ENCODE measurements at regions not wholly inside any gene's neighbourhood (a gene's known extent, or its start where the extent isn't known, plus 50 kb on each side); places are given as distances from the start of the nearest gene placed in this dataset.

- no peak overlapping the region for H3K4me3 ChIP-seq (ENCODE audit: extremely low read depth in 1 of 4, insufficient read depth in 2 of 4, low read depth in 3 of 4, low read length in 4 of 4)
- no peak overlapping the region for H3K14ac ChIP-seq (ENCODE audit: insufficient read length)
- no peaks in the 10 kb centered on the region for H3K79me2 ChIP-seq (ENCODE audit: control insufficient read depth in 1 of 2, insufficient read depth in 2 of 2, low read length in 2 of 2)
- H4K91ac ChIP-seq (replicated peaks; ENCODE audit: insufficient read length, low read length): no peak overlapping the region
- no peaks in the 10 kb centered on the region for H3K23me2 ChIP-seq (ENCODE audit: low read depth, low read length)
- no peaks in the 10 kb centered on the region for H4K20me1 ChIP-seq (replicated peaks in 1 of 2; ENCODE audit: control insufficient read depth in 1 of 2, insufficient read depth in 2 of 2, low read length in 2 of 2)
- no peak overlapping the region; a peak in 1 of 7 replicates for H3K9ac ChIP-seq (replicated peaks in 1 of 4; ENCODE audit: extremely low read depth in 1 of 4, low read depth in 3 of 4, low read length in 3 of 4)
- peaks cover 0 to 5% (median 5%) of the 10 kb centered on the region in 4 experiments; a peak in 3 of 7 replicates for H3K4me1 ChIP-seq (replicated peaks in 1 of 4; ENCODE audit: control insufficient read depth in 3 of 4, insufficient read depth in 4 of 4, low read length in 3 of 4)
- H3K9me3 ChIP-seq (ENCODE audit: insufficient read depth in 2 of 2, low read depth in 1 of 2, low read length in 1 of 2): no peaks in the 10 kb centered on the region
- no peak overlapping the region for H2BK12ac ChIP-seq (ENCODE audit: low read depth, low read length)
- TF ChIP-seq NRF1 (IDR thresholded peaks at IDR 0.05; ENCODE audit: low read depth, low read length): no peak
- no peak for TF ChIP-seq TEAD4 (IDR thresholded peaks at IDR 0.05; ENCODE audit: low read depth, low read length)
- no peak for TF ChIP-seq CBX5 (IDR thresholded peaks at IDR 0.05; ENCODE audit: low read depth, low read length)
- TF ChIP-seq EZH2 (IDR thresholded peaks at IDR 0.05; ENCODE audit: low read depth, low read length, severe bottlenecking): no peak
- TF ChIP-seq MAFK (IDR thresholded peaks at IDR 0.05; ENCODE audit: low read depth, low read length): no peak
- TF ChIP-seq NANOG (IDR thresholded peaks at IDR 0.05; ENCODE audit: insufficient read depth, low read depth, low read length, poor library complexity, severe bottlenecking): no peak
- TF ChIP-seq BRCA1 (IDR thresholded peaks at IDR 0.05; ENCODE audit: low read depth, low read length): no peak
- no peak for TF ChIP-seq HDAC2 (IDR thresholded peaks at IDR 0.05; ENCODE audit: borderline replicate concordance in 1 of 2, low read depth in 2 of 2, low read length in 2 of 2)
- TF ChIP-seq, protein P1, sequence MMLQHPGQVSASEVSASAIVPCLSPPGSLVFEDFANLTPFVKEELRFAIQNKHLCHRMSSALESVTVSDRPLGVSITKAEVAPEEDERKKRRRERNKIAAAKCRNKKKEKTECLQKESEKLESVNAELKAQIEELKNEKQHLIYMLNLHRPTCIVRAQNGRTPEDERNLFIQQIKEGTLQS (IDR thresholded peaks at IDR 0.05; ENCODE audit: insufficient read depth, low read depth, low read length): no peak
- no peak for TF ChIP-seq POLR2A (IDR thresholded peaks at IDR 0.05; ENCODE audit: control extremely low read depth in 1 of 2, low read depth in 2 of 2, low read length in 2 of 2)
- TF ChIP-seq SP4 (IDR thresholded peaks at IDR 0.05; ENCODE audit: low read length): no peak
- no peaks in the 10 kb centered on the region for H3K79me1 ChIP-seq (ENCODE audit: low read depth, low read length)
- no peaks in the 10 kb centered on the region for H3K36me3 ChIP-seq (ENCODE audit: control insufficient read depth in 2 of 4, insufficient read depth in 4 of 4, low read length in 3 of 4)
- H3K23ac ChIP-seq (ENCODE audit: insufficient read length): no peak overlapping the region
- H3K27ac ChIP-seq (ENCODE audit: low read depth, low read length): no peak overlapping the region
- no peak overlapping the region for H4K5ac ChIP-seq (ENCODE audit: insufficient read length, low read depth, low read length)
- no peak overlapping the region for H4K8ac ChIP-seq (ENCODE audit: extremely low read depth, insufficient read depth, low read length)
- no peak overlapping the region for H2BK120ac ChIP-seq (replicated peaks; ENCODE audit: low read depth, low read length)
- H3K4ac ChIP-seq (replicated peaks; ENCODE audit: insufficient read length, low read depth, low read length): no peak overlapping the region
- CTCF ChIA-PET (ENCODE audit: partially characterized antibody): interaction anchor here (0.6 to 3.0 kb wide), 5 partner anchors 8 to 1362 kb away, joined by 3 to 10 read pairs (median 3); no protein-coding TSS in a partner anchor
- WGBS, 2 experiments (ENCODE audit: extremely low coverage in 1 of 2, insufficient coverage in 1 of 2, insufficient read length in 1 of 2, insufficient replicate concordance in 2 of 2, low coverage in 1 of 2, low lambda C conversion rate in 2 of 2, missing lambda C conversion rate in 1 of 2): 78% methylated on average over 6 of the region's 7 CpGs; no CpG with 5 or more reads in 1 of the 2 experiments
- H3K4me2 ChIP-seq (ENCODE audit: insufficient read depth in 1 of 2, low read depth in 2 of 2, low read length in 2 of 2): no peak overlapping the region
- H2AFZ ChIP-seq (ENCODE audit: low read length): no peak overlapping the region
- no peak overlapping the region for H3K18ac ChIP-seq (ENCODE audit: extremely low read depth, low read length)
- no peak overlapping the region for H3K56ac ChIP-seq (replicated peaks; ENCODE audit: insufficient read length, low read depth, low read length)
- POLR2A ChIA-PET (ENCODE audit: partially characterized antibody): no interaction called here
- H2BK15ac ChIP-seq (ENCODE audit: low read length): no peak overlapping the region
- no peak for FAIRE-seq
- no peak overlapping the region for H2BK20ac ChIP-seq (ENCODE audit: low read length)
- peaks cover 0 to 2% (median under 1%) of the 10 kb centered on the region in 4 experiments; a peak in 3 of 7 replicates for H3K27me3 ChIP-seq (replicated peaks in 1 of 4; ENCODE audit: control insufficient read depth in 3 of 4, extremely low read depth in 1 of 4, insufficient read depth in 3 of 4, low read length in 3 of 4)
- no peak overlapping the region for H2BK5ac ChIP-seq (ENCODE audit: low read depth, low read length)
- H2AK5ac ChIP-seq (ENCODE audit: low read depth, low read length): no peak overlapping the region
- no peak for DNase-seq (ENCODE audit: low read depth in 1 of 2, low spot score in 2 of 2)
Measured at GRCh38 chr12:118780939-118781338, 200.4 kb upstream of the SRRM4 start.
